ENCODE measurements at regions not wholly inside any gene's neighbourhood (a gene's known extent, or its start where the extent isn't known, plus 50 kb on each side); places are given as distances from the start of the nearest gene placed in this dataset.

GRCh38 chr4:141912831-141913230 is 276.4 kb downstream of the IL15 start:
- Mint-ChIP-seq H3K4me3 (ENCODE audit: unreplicated experiment) (no peak overlapping the region), H3K27ac (ENCODE audit: unreplicated experiment) (no peak overlapping the region), H3K9me3 (ENCODE audit: unreplicated experiment) (no peaks in the 10 kb centered on the region), H3K27me3 (ENCODE audit: unreplicated experiment) (no peaks in the 10 kb centered on the region), H3K36me3 (ENCODE audit: unreplicated experiment) (no peaks in the 10 kb centered on the region), H3K4me1 (ENCODE audit: low read depth, unreplicated experiment) (no peaks in the 10 kb centered on the region)
- no peak for DNase-seq
- TF ChIP-seq CTCF (IDR thresholded peaks at IDR 0.05; ENCODE audit: partially characterized antibody, unreplicated experiment): no peak

- no peak for DNase-seq
- Mint-ChIP-seq H3K9me3 (ENCODE audit: unreplicated experiment) (no peaks in the 10 kb centered on the region), H3K27me3 (ENCODE audit: unreplicated experiment) (peaks cover 1% of the 10 kb centered on the region), H3K4me3 (ENCODE audit: unreplicated experiment) (no peak overlapping the region), H3K4me1 (ENCODE audit: low read depth, unreplicated experiment) (no peaks in the 10 kb centered on the region), H3K27ac (ENCODE audit: unreplicated experiment) (no peak overlapping the region), H3K36me3 (ENCODE audit: unreplicated experiment) (no peaks in the 10 kb centered on the region)
- no peak for TF ChIP-seq CTCF (IDR thresholded peaks at IDR 0.05; ENCODE audit: partially characterized antibody, unreplicated experiment)
Measured at GRCh38 chr4:141913928-141914327, 277.5 kb downstream of the IL15 start.

GRCh38 chr4:141914746-141915145 is 278.4 kb downstream of the IL15 start:
- no peak for TF ChIP-seq CTCF (IDR thresholded peaks at IDR 0.05; ENCODE audit: partially characterized antibody, unreplicated experiment)
- H3K9me3 Mint-ChIP-seq (ENCODE audit: unreplicated experiment): no peaks in the 10 kb centered on the region
- H3K36me3 Mint-ChIP-seq (ENCODE audit: unreplicated experiment): no peaks in the 10 kb centered on the region
- H3K27ac Mint-ChIP-seq (ENCODE audit: unreplicated experiment): no peak overlapping the region
- no peaks in the 10 kb centered on the region for H3K4me1 Mint-ChIP-seq (ENCODE audit: low read depth, unreplicated experiment)
- H3K27me3 Mint-ChIP-seq (ENCODE audit: unreplicated experiment): peaks cover 1% of the 10 kb centered on the region
- DNase-seq: no peak
- no peak overlapping the region for H3K4me3 Mint-ChIP-seq (ENCODE audit: unreplicated experiment)

GRCh38 chr4:141919649-141920048 is 283.3 kb downstream of the IL15 start:
- H3K4me1 Mint-ChIP-seq (ENCODE audit: low read depth, unreplicated experiment): no peaks in the 10 kb centered on the region
- H3K9me3 Mint-ChIP-seq (ENCODE audit: unreplicated experiment): no peaks in the 10 kb centered on the region
- no peak for DNase-seq
- H3K27me3 Mint-ChIP-seq (ENCODE audit: unreplicated experiment): peaks cover 1% of the 10 kb centered on the region
- no peak overlapping the region for H3K4me3 Mint-ChIP-seq (ENCODE audit: unreplicated experiment)
- H3K27ac Mint-ChIP-seq (ENCODE audit: unreplicated experiment): no peak overlapping the region
- no peaks in the 10 kb centered on the region for H3K36me3 Mint-ChIP-seq (ENCODE audit: unreplicated experiment)
- no peak for TF ChIP-seq CTCF (IDR thresholded peaks at IDR 0.05; ENCODE audit: partially characterized antibody, unreplicated experiment)

- Mint-ChIP-seq H3K4me1 (ENCODE audit: low read depth, unreplicated experiment) (peaks cover 3% of the 10 kb centered on the region), H3K27ac (ENCODE audit: unreplicated experiment) (no peak overlapping the region), H3K27me3 (ENCODE audit: unreplicated experiment) (peaks cover 1% of the 10 kb centered on the region), H3K4me3 (ENCODE audit: unreplicated experiment) (no peak overlapping the region), H3K36me3 (ENCODE audit: unreplicated experiment) (no peaks in the 10 kb centered on the region), H3K9me3 (ENCODE audit: unreplicated experiment) (no peaks in the 10 kb centered on the region)
- no peak for TF ChIP-seq CTCF (IDR thresholded peaks at IDR 0.05; ENCODE audit: partially characterized antibody, unreplicated experiment)
- DNase-seq: no peak
Measured at GRCh38 chr4:141921293-141921692, 284.9 kb downstream of the IL15 start.

All from glutamatergic neuron (in vitro differentiated cells).